ENCODE measurements at regions not wholly inside any gene's neighbourhood (a gene's known extent, or its start where the extent isn't known, plus 50 kb on each side); places are given as distances from the start of the nearest gene placed in this dataset.
A peak's percentile ranks its signal among the peaks of the same experiment; 100 is the strongest.

GRCh38 chr5:44538797-44539601, 149.8 kb upstream of the FGF10 start:
- H2AFZ ChIP-seq (ENCODE audit: low read depth, low read length): no peak overlapping the region
- no peak overlapping the region for H4K91ac ChIP-seq (ENCODE audit: low read length)
- no peak overlapping the region for H3K4me2 ChIP-seq (ENCODE audit: low read length, poor library complexity, severe bottlenecking)
- H2AK5ac ChIP-seq (ENCODE audit: low read length, severe bottlenecking): no peak overlapping the region
- H2BK15ac ChIP-seq (ENCODE audit: low read depth, poor library complexity, severe bottlenecking): no peak overlapping the region
- no peak overlapping the region for H4K8ac ChIP-seq (ENCODE audit: low read length)
- no peak overlapping the region for H2BK120ac ChIP-seq (ENCODE audit: low read depth, low read length)
- H3K9me3 ChIP-seq (ENCODE audit: control insufficient read depth, low read length): no peaks in the 10 kb centered on the region
- 80% methylated on average over 9 of the region's 9 CpGs for WGBS
- H3K36me3 ChIP-seq (ENCODE audit: control insufficient read depth in 1 of 2, insufficient read depth in 2 of 2, low read depth in 1 of 2, low read length in 2 of 2): no peaks in the 10 kb centered on the region
- H3K27ac ChIP-seq (ENCODE audit: low read length, poor library complexity, severe bottlenecking): no peak overlapping the region
- H3K4me3 ChIP-seq (ENCODE audit: insufficient read depth in 1 of 2, low read depth in 1 of 2, low read length in 2 of 2): peak overlapping the region in 1 of 2 experiments; percentile 29
- H3K9ac ChIP-seq (ENCODE audit: low read length): peak overlapping the region; percentile 67
- no peak overlapping the region for H3K18ac ChIP-seq (ENCODE audit: low read depth in 1 of 2, low read length in 2 of 2)
- no peaks in the 10 kb centered on the region for H3K27me3 ChIP-seq (ENCODE audit: control insufficient read depth in 1 of 2, insufficient read depth in 1 of 2, low read length in 2 of 2)
- H3K14ac ChIP-seq (ENCODE audit: low read length in 2 of 2): no peak overlapping the region
- peak; percentile 31 for DNase-seq
- H3K4me1 ChIP-seq (ENCODE audit: control insufficient read depth, insufficient read depth, low read depth, low read length): no peaks in the 10 kb centered on the region
- H3K23ac ChIP-seq (ENCODE audit: low read length in 2 of 2): no peak overlapping the region
- no peaks in the 10 kb centered on the region for H3K79me1 ChIP-seq (replicated peaks; ENCODE audit: low read length, poor library complexity, severe bottlenecking)
- H3K4ac ChIP-seq (ENCODE audit: low read depth in 1 of 2, low read length in 2 of 2): no peak overlapping the region
- H2BK5ac ChIP-seq (ENCODE audit: low read depth, low read length, poor library complexity, severe bottlenecking): no peak overlapping the region
- no peak overlapping the region for H2BK12ac ChIP-seq (ENCODE audit: low read length in 2 of 2)

DNA sequence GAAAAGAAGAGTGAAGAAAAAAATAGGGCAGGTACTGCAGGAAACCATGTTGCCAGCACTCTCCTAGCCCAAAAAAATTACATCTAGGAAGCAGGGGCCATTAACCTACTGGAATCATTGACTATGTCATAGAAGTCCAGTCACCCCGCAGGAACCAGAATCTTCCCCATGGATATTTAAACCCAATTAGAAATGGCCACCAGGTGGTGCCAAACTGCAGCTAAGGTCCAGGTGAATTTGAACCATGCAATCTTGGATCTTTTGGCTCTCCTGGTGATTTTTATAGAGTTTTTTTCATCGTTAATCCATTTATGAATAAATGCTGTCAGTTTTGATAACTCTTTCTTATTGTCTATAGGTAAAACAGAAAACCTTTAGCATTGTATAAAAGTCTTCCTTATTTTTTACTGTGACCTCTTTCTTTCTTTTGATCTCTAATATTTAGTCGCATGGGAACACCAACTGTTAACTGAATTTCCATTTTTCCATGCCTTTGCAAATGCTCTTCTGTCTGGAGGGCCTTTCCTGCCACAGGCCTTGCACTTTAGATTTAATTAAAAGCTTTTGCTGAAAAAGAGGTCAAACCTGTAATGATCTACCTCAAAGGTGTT, 147.5 kb upstream of the FGF10 start:
- WGBS: 100% methylated on average over 2 of the region's 3 CpGs
- Histone ChIP-seq H3K4ac (ENCODE audit: low read depth in 1 of 2, low read length in 2 of 2) (no peak overlapping the region), H2BK5ac (ENCODE audit: low read depth, low read length, poor library complexity, severe bottlenecking) (no peak overlapping the region), H3K27ac (ENCODE audit: low read length, poor library complexity, severe bottlenecking) (no peak overlapping the region), H3K9me3 (ENCODE audit: control insufficient read depth, low read length) (no peaks in the 10 kb centered on the region), H3K23ac (ENCODE audit: low read length in 2 of 2) (no peak overlapping the region), H4K91ac (ENCODE audit: low read length) (no peak overlapping the region), H3K18ac (ENCODE audit: low read depth in 1 of 2, low read length in 2 of 2) (no peak overlapping the region), H2BK120ac (ENCODE audit: low read depth, low read length) (no peak overlapping the region), H3K36me3 (ENCODE audit: control insufficient read depth in 1 of 2, insufficient read depth in 2 of 2, low read depth in 1 of 2, low read length in 2 of 2) (no peaks in the 10 kb centered on the region), H3K4me2 (ENCODE audit: low read length, poor library complexity, severe bottlenecking) (no peak overlapping the region), H2AFZ (ENCODE audit: low read depth, low read length) (no peak overlapping the region), H4K8ac (ENCODE audit: low read length) (no peak overlapping the region), H3K27me3 (ENCODE audit: control insufficient read depth in 1 of 2, insufficient read depth in 1 of 2, low read length in 2 of 2) (no peaks in the 10 kb centered on the region), H2BK15ac (ENCODE audit: low read depth, poor library complexity, severe bottlenecking) (no peak overlapping the region), H2AK5ac (ENCODE audit: low read length, severe bottlenecking) (no peak overlapping the region), H3K4me3 (ENCODE audit: insufficient read depth in 1 of 2, low read depth in 1 of 2, low read length in 2 of 2) (no peak overlapping the region), H3K14ac (ENCODE audit: low read length in 2 of 2) (no peak overlapping the region), H3K9ac (ENCODE audit: low read length) (no peak overlapping the region), H2BK12ac (ENCODE audit: low read length in 2 of 2) (no peak overlapping the region), H3K4me1 (ENCODE audit: control insufficient read depth, insufficient read depth, low read depth, low read length) (no peaks in the 10 kb centered on the region), H3K79me1 (replicated peaks; ENCODE audit: low read length, poor library complexity, severe bottlenecking) (no peaks in the 10 kb centered on the region)
- peak; percentile 33 for DNase-seq

DNA sequence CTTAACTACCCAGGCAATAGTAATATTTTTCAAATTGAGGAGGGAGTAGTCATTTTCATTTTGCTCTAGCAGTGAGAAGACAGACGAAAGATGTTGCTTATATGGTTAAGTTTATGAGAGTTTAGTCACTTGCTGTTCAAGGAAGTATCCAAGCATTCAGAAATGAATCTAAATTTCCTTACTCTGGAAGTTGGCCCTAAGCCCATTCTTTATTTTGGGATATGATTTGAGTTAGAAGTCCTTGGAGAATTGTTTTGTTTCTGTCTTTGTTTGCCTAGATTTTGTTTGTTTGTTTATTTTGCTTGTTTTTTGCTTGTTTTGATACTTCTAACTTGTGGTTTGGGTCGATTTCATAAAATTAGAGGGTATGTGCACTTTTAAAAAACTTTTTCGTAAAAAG, 146.4 kb upstream of the FGF10 start:
- no peak for DNase-seq
- Histone ChIP-seq H4K8ac (ENCODE audit: low read length) (no peak overlapping the region), H4K91ac (ENCODE audit: low read length) (no peak overlapping the region), H3K4me2 (ENCODE audit: low read length, poor library complexity, severe bottlenecking) (no peak overlapping the region), H3K4me3 (ENCODE audit: insufficient read depth in 1 of 2, low read depth in 1 of 2, low read length in 2 of 2) (no peak overlapping the region), H3K14ac (ENCODE audit: low read length in 2 of 2) (no peak overlapping the region), H2BK15ac (ENCODE audit: low read depth, poor library complexity, severe bottlenecking) (no peak overlapping the region), H3K4me1 (ENCODE audit: control insufficient read depth, insufficient read depth, low read depth, low read length) (no peaks in the 10 kb centered on the region), H3K36me3 (ENCODE audit: control insufficient read depth in 1 of 2, insufficient read depth in 2 of 2, low read depth in 1 of 2, low read length in 2 of 2) (no peaks in the 10 kb centered on the region), H3K18ac (ENCODE audit: low read depth in 1 of 2, low read length in 2 of 2) (no peak overlapping the region), H3K9me3 (ENCODE audit: control insufficient read depth, low read length) (no peaks in the 10 kb centered on the region), H3K79me1 (replicated peaks; ENCODE audit: low read length, poor library complexity, severe bottlenecking) (no peaks in the 10 kb centered on the region), H3K23ac (ENCODE audit: low read length in 2 of 2) (no peak overlapping the region), H2AK5ac (ENCODE audit: low read length, severe bottlenecking) (no peak overlapping the region), H3K27ac (ENCODE audit: low read length, poor library complexity, severe bottlenecking) (no peak overlapping the region), H2AFZ (ENCODE audit: low read depth, low read length) (no peak overlapping the region), H3K27me3 (ENCODE audit: control insufficient read depth in 1 of 2, insufficient read depth in 1 of 2, low read length in 2 of 2) (no peaks in the 10 kb centered on the region), H2BK120ac (ENCODE audit: low read depth, low read length) (no peak overlapping the region), H3K9ac (ENCODE audit: low read length) (no peak overlapping the region), H2BK5ac (ENCODE audit: low read depth, low read length, poor library complexity, severe bottlenecking) (no peak overlapping the region), H3K4ac (ENCODE audit: low read depth in 1 of 2, low read length in 2 of 2) (no peak overlapping the region), H2BK12ac (ENCODE audit: low read length in 2 of 2) (no peak overlapping the region)
- WGBS: 64% methylated on average over 3 of the region's 3 CpGs

- H3K23ac ChIP-seq (ENCODE audit: low read length in 2 of 2): no peak overlapping the region
- H2AK5ac ChIP-seq (ENCODE audit: low read length, severe bottlenecking): no peak overlapping the region
- H2BK120ac ChIP-seq (ENCODE audit: low read depth, low read length): no peak overlapping the region
- H3K18ac ChIP-seq (ENCODE audit: low read depth in 1 of 2, low read length in 2 of 2): no peak overlapping the region
- H4K8ac ChIP-seq (ENCODE audit: low read length): no peak overlapping the region
- no peak overlapping the region for H2BK15ac ChIP-seq (ENCODE audit: low read depth, poor library complexity, severe bottlenecking)
- no peaks in the 10 kb centered on the region for H3K79me1 ChIP-seq (replicated peaks; ENCODE audit: low read length, poor library complexity, severe bottlenecking)
- no peak overlapping the region for H3K14ac ChIP-seq (ENCODE audit: low read length in 2 of 2)
- H3K9me3 ChIP-seq (ENCODE audit: control insufficient read depth, low read length): no peaks in the 10 kb centered on the region
- H3K9ac ChIP-seq (ENCODE audit: low read length): no peak overlapping the region
- no peak overlapping the region for H2AFZ ChIP-seq (ENCODE audit: low read depth, low read length)
- peak; percentile 23 for DNase-seq
- no peaks in the 10 kb centered on the region for H3K36me3 ChIP-seq (ENCODE audit: control insufficient read depth in 1 of 2, insufficient read depth in 2 of 2, low read depth in 1 of 2, low read length in 2 of 2)
- H4K91ac ChIP-seq (ENCODE audit: low read length): no peak overlapping the region
- no peak overlapping the region for H2BK5ac ChIP-seq (ENCODE audit: low read depth, low read length, poor library complexity, severe bottlenecking)
- H3K27ac ChIP-seq (ENCODE audit: low read length, poor library complexity, severe bottlenecking): no peak overlapping the region
- H2BK12ac ChIP-seq (ENCODE audit: low read length in 2 of 2): no peak overlapping the region
- no peak overlapping the region for H3K4ac ChIP-seq (ENCODE audit: low read depth in 1 of 2, low read length in 2 of 2)
- H3K4me1 ChIP-seq (ENCODE audit: control insufficient read depth, insufficient read depth, low read depth, low read length): no peaks in the 10 kb centered on the region
- no peak overlapping the region for H3K4me3 ChIP-seq (ENCODE audit: insufficient read depth in 1 of 2, low read depth in 1 of 2, low read length in 2 of 2)
- H3K27me3 ChIP-seq (ENCODE audit: control insufficient read depth in 1 of 2, insufficient read depth in 1 of 2, low read length in 2 of 2): no peaks in the 10 kb centered on the region
- no peak overlapping the region for H3K4me2 ChIP-seq (ENCODE audit: low read length, poor library complexity, severe bottlenecking)
- WGBS: no CpG with 5 or more reads among the region's 1 CpG
Measured at GRCh38 chr5:44532981-44533380, 143.8 kb upstream of the FGF10 start.

Data from mesenchymal stem cell (in vitro differentiated cells and primary cell).